IMR-90 (cell line): ENCODE measurements at regions not wholly inside any gene's neighbourhood (a gene's known extent, or its start where the extent isn't known, plus 50 kb on each side); places are given as distances from the start of the nearest gene placed in this dataset.

Experiments
- ATAC-seq: fragments of 200-7000 bp; cut with Tn5 transposase; 2 replicates; pipeline ENCODE4 v1.9.1; 2020; ENCODE audit warnings: low read depth, mild to moderate bottlenecking, moderate library complexity
- BruUV-seq: library from RNA; stranded (reverse); fragments of 400-500 nt; replicated peaks from 2 replicates; lab custom pipeline; 2021; lab: Mats Ljungman, UMichigan
- CTCF ChIA-PET: fragments of 300-600 bp; formaldehyde crosslinking; extraction: SDS; loops from one replicate; lab custom pipeline; 2021; ENCODE audit warnings: antibody characterized with exemption; lab: Yijun Ruan, JAX
- POLR2A ChIA-PET: fragments of 300-600 bp; sonication (Branson Sonifier 250); formaldehyde crosslinking; loops from one replicate; lab custom pipeline; 2022; ENCODE audit warnings: antibody characterized with exemption; ENCODE audit not compliant: unreplicated experiment; lab: Charles Lee
- DNase-seq: peaks from one replicate; pipeline ENCODE4 v3.0.0; 2013
- H2AFZ ChIP-seq: replicated peaks from 2 replicates; pipeline ENCODE3; 2013; ENCODE audit warnings: low read length, mild to moderate bottlenecking; ENCODE audit not compliant: poor library complexity
- H2AK5ac ChIP-seq: 2 replicates; pipeline ENCODE4 v1.6.1; 2013; ENCODE audit warnings: low read depth, low read length, inconsistent platforms
- H2AK9ac ChIP-seq: replicated peaks from 2 replicates; pipeline ENCODE3; 2013; ENCODE audit warnings: mild to moderate bottlenecking, low read depth, low read length, moderate library complexity; ENCODE audit not compliant: poor library complexity
- H2BK120ac ChIP-seq: 2 replicates; pipeline ENCODE4 v1.6.1; 2013; ENCODE audit warnings: low read depth, low read length, inconsistent platforms
- H2BK15ac ChIP-seq: 3 replicates; pipeline ENCODE4 v1.6.1; 2013; ENCODE audit warnings: low read depth, low read length, inconsistent platforms
- H2BK20ac ChIP-seq: 2 replicates; pipeline ENCODE4 v1.6.1; 2013; ENCODE audit warnings: low read depth, mild to moderate bottlenecking, inconsistent platforms, low read length, moderate library complexity
- H2BK5ac ChIP-seq: 2 replicates; pipeline ENCODE4 v1.6.1; 2013; ENCODE audit warnings: mild to moderate bottlenecking, low read depth, low read length, inconsistent platforms; ENCODE audit not compliant: poor library complexity, severe bottlenecking
- H3K14ac ChIP-seq: replicated peaks from 2 replicates; pipeline ENCODE4 v1.6.1; 2013; ENCODE audit warnings: low read depth, low read length, inconsistent platforms
- H3K18ac ChIP-seq: 2 replicates; pipeline ENCODE4 v1.6.1; 2013; ENCODE audit warnings: low read depth, low read length, control low read depth
- H3K23ac ChIP-seq: 2 replicates; pipeline ENCODE4 v1.6.1; 2013; ENCODE audit warnings: low read depth, low read length, inconsistent platforms
- H3K27ac ChIP-seq: 2 replicates; pipeline ENCODE4 v1.5.1; 2013; ENCODE audit warnings: mild to moderate bottlenecking, control low read depth, low read length; ENCODE audit not compliant: insufficient read depth
- H3K27me3 ChIP-seq: 2 replicates; pipeline ENCODE4 v1.6.1; 2013; ENCODE audit warnings: low read length; ENCODE audit not compliant: control insufficient read depth, insufficient read depth
- H3K36me3 ChIP-seq: 2 replicates; pipeline ENCODE4 v1.6.1; 2013; ENCODE audit warnings: low read length, mixed read lengths; ENCODE audit not compliant: control insufficient read depth, insufficient read depth
- H3K4ac ChIP-seq: 2 replicates; pipeline ENCODE4 v1.6.1; 2013; ENCODE audit warnings: low read depth, low read length, inconsistent platforms
- H3K4me1 ChIP-seq: 2 replicates; pipeline ENCODE4 v1.6.1; 2013; ENCODE audit warnings: low read length, mixed read lengths; ENCODE audit not compliant: control insufficient read depth, insufficient read depth
- H3K4me2 ChIP-seq: 2 replicates; pipeline ENCODE4 v1.6.1; 2013; ENCODE audit warnings: low read depth, mild to moderate bottlenecking, control low read depth, low read length, moderate library complexity
- H3K4me3 ChIP-seq: 2 replicates; pipeline ENCODE4 v1.5.1; 2013; ENCODE audit warnings: low read depth, mild to moderate bottlenecking, control low read depth, low read length, moderate library complexity; ENCODE audit not compliant: insufficient read depth
- H3K56ac ChIP-seq: 2 replicates; pipeline ENCODE4 v1.6.1; 2013; ENCODE audit warnings: low read length, inconsistent platforms; ENCODE audit not compliant: insufficient read depth; ENCODE audit errors: extremely low read depth
- H3K79me1 ChIP-seq, 2 experiments: 2 replicates each; pipeline ENCODE4 v1.6.1; 2013; ENCODE audit warnings: low read length in 2 of 2, inconsistent platforms in 1 of 2, low read depth in 1 of 2
- H3K9ac ChIP-seq: 2 replicates; pipeline ENCODE4 v1.6.1; 2013; ENCODE audit warnings: low read depth, low read length, control low read depth
- H3K9me1 ChIP-seq: 2 replicates; pipeline ENCODE4 v1.6.1; 2013; ENCODE audit warnings: low read length, inconsistent platforms; ENCODE audit not compliant: insufficient read depth
- H3K9me3 ChIP-seq: 2 replicates; pipeline ENCODE4 v1.6.1; 2013; ENCODE audit warnings: low read length; ENCODE audit not compliant: control insufficient read depth, insufficient read depth
- H4K20me1 ChIP-seq: 2 replicates; pipeline ENCODE4 v1.6.1; 2013; ENCODE audit warnings: low read length, inconsistent platforms; ENCODE audit not compliant: insufficient read depth
- H4K5ac ChIP-seq: 2 replicates; pipeline ENCODE4 v1.6.1; 2013; ENCODE audit warnings: mild to moderate bottlenecking, low read depth, low read length, control low read depth
- H4K8ac ChIP-seq, 2 experiments: 2 replicates each; pipeline ENCODE4 v1.6.1; 2013; ENCODE audit warnings: low read depth in 2 of 2, low read length in 2 of 2, control low read depth in 1 of 2, inconsistent platforms in 1 of 2
- H4K91ac ChIP-seq: 2 replicates; pipeline ENCODE4 v1.6.1; 2013; ENCODE audit warnings: low read depth, low read length, inconsistent platforms; ENCODE audit not compliant: insufficient read depth
- BHLHE40 ChIP-seq: fragments of 150-350 bp; IDR thresholded peaks from 2 replicates; pipeline ENCODE4 v1.6.1; 2016; ENCODE audit warnings: mild to moderate bottlenecking, low read depth, low read length
- CEBPB ChIP-seq: IDR thresholded peaks from 2 replicates; pipeline ENCODE4 v1.6.1; 2012; ENCODE audit warnings: low read depth, low read length, improper control_type of control experiment
- CHD1 ChIP-seq: IDR thresholded peaks from 2 replicates; pipeline ENCODE4 v1.6.1; 2012; ENCODE audit warnings: low read depth, low read length, improper control_type of control experiment
- ELK1 ChIP-seq: fragments of 150-350 bp; IDR thresholded peaks from 2 replicates; pipeline ENCODE4 v1.6.1; 2016; ENCODE audit warnings: low read depth, mild to moderate bottlenecking, low read length, moderate library complexity, borderline replicate concordance
- FOS ChIP-seq: fragments of 150-350 bp; IDR thresholded peaks from 2 replicates; pipeline ENCODE4 v1.6.1; 2016; ENCODE audit warnings: low read depth, low read length
- MAFK ChIP-seq: IDR thresholded peaks from 2 replicates; pipeline ENCODE4 v1.6.1; 2012; ENCODE audit warnings: low read depth, low read length, improper control_type of control experiment
- MAZ ChIP-seq: IDR thresholded peaks from 2 replicates; pipeline ENCODE4 v1.6.1; 2012; ENCODE audit warnings: low read depth, mild to moderate bottlenecking, low read length, improper control_type of control experiment, moderate library complexity, borderline replicate concordance
- MXI1 ChIP-seq: IDR thresholded peaks from 2 replicates; pipeline ENCODE4 v1.6.1; 2012; ENCODE audit warnings: low read depth, mild to moderate bottlenecking, low read length, moderate library complexity, borderline replicate concordance
- NFE2L2 ChIP-seq: fragments of 150-350 bp; IDR thresholded peaks from 2 replicates; pipeline ENCODE4 v1.6.1; 2016; ENCODE audit warnings: low read depth, mild to moderate bottlenecking, low read length
- POLR2A ChIP-seq: IDR thresholded peaks from 2 replicates; pipeline ENCODE4 v1.6.1; 2012; ENCODE audit warnings: mild to moderate bottlenecking, low read depth, low read length
- RAD21 ChIP-seq: IDR thresholded peaks from 2 replicates; pipeline ENCODE4 v1.6.1; 2012; ENCODE audit warnings: low read length, improper control_type of control experiment
- RCOR1 ChIP-seq: IDR thresholded peaks from 2 replicates; pipeline ENCODE4 v1.6.1; 2012; ENCODE audit warnings: mild to moderate bottlenecking, low read length, improper control_type of control experiment; ENCODE audit not compliant: insufficient replicate concordance
- SMC3 ChIP-seq: fragments of 150-350 bp; IDR thresholded peaks from 2 replicates; pipeline ENCODE4 v1.6.1; 2016; ENCODE audit warnings: low read depth, mild to moderate bottlenecking, antibody characterized with exemption, low read length, moderate library complexity
- dilution Hi-C: fragments of 300-500 bp; cut with HindIII; formaldehyde crosslinking; loops from one replicate; pipeline ENCODE4 v1.14.3; 2018; ENCODE audit warnings: low sequenced_read_pairs; ENCODE audit not compliant: unreplicated experiment
- in situ Hi-C: fragments of 300-500 bp; cut with MboI; formaldehyde crosslinking; loops from 3 replicates; pipeline ENCODE4 v1.14.3; 2019; ENCODE audit warnings: low sequenced_read_pairs, inconsistent platforms, mixed read lengths
- intact Hi-C: fragments of 100-400 bp; cut with micrococcal nuclease; formaldehyde crosslinking; loops from 2 replicates; pipeline ENCODE4 v1.10.0; 2022

- ATAC-seq = no peak
- BruUV-seq = no TSS peak
These were observed 429.9 kb downstream of the MTX2 start for GRCh38 chr2:176699098-176699497.

More at GRCh38 chr2:176699098-176699497, 429.9 kb downstream of the MTX2 start:
- no peak overlapping the region for H4K5ac ChIP-seq
- no peak for DNase-seq
- no peaks in the 10 kb centered on the region for H3K9me3 ChIP-seq
- no peaks in the 10 kb centered on the region for H3K36me3 ChIP-seq
- no peak overlapping the region for H2BK20ac ChIP-seq
- H4K91ac ChIP-seq = no peak overlapping the region
- H2BK15ac ChIP-seq = no peak overlapping the region
- TF ChIP-seq BHLHE40 (no peak), MXI1 (no peak), CEBPB (no peak), MAZ (no peak), NFE2L2 (no peak), SMC3 (no peak), RAD21 (no peak), ELK1 (no peak), FOS (no peak), RCOR1 (no peak), POLR2A (no peak), CHD1 (no peak), MAFK (no peak)
- dilution Hi-C loops (no loop called here), in situ Hi-C loops (no loop called here), intact Hi-C loops (no loop called here)
- no peak overlapping the region for H3K4me2 ChIP-seq
- H3K4me3 ChIP-seq = no peak overlapping the region
- no peaks in the 10 kb centered on the region for H3K9me1 ChIP-seq
- H3K23ac ChIP-seq = no peak overlapping the region
- H3K27me3 ChIP-seq = no peaks in the 10 kb centered on the region
- H2AK9ac ChIP-seq = no peak overlapping the region
- H3K4ac ChIP-seq = no peak overlapping the region
- no peak overlapping the region for H2AFZ ChIP-seq
- ChIA-PET POLR2A (no interaction called here), CTCF (interaction anchor here (0.6 to 0.9 kb wide), 2 partner anchors 115 to 414 kb away, joined by 3 to 5 read pairs; no protein-coding TSS in a partner anchor)
- no peak overlapping the region for H2BK120ac ChIP-seq
- no peaks in the 10 kb centered on the region for H3K4me1 ChIP-seq
- no peak overlapping the region for H2BK5ac ChIP-seq
- no peak overlapping the region for H2AK5ac ChIP-seq
- no peak overlapping the region for H4K8ac ChIP-seq
- H3K9ac ChIP-seq = no peak overlapping the region
- H3K18ac ChIP-seq = no peak overlapping the region
- no peak overlapping the region for H3K27ac ChIP-seq
- H4K20me1 ChIP-seq = no peaks in the 10 kb centered on the region
- H3K79me1 ChIP-seq = no peaks in the 10 kb centered on the region
- no peak overlapping the region for H3K56ac ChIP-seq
- H3K14ac ChIP-seq = no peak overlapping the region
